Rectal smooth muscle tissue (tissue), 1 donor: ENCODE measurements at regions not wholly inside any gene's neighbourhood (a gene's known extent, or its start where the extent isn't known, plus 50 kb on each side); places are given as distances from the start of the nearest gene placed in this dataset.
"Not testable (repeated sequence)": the region's sequence is repeated elsewhere in the genome, so short reads cannot be mapped to it uniquely, and the experiment has no call there.

Experiments used
- H3K27ac ChIP-seq: one replicate; pipeline ENCODE4 v1.7.0; 2013; ENCODE audit warnings: low read depth, low read length, inconsistent platforms
- H3K27me3 ChIP-seq: one replicate; pipeline ENCODE4 v1.7.0; 2013; ENCODE audit warnings: low read length; ENCODE audit not compliant: control insufficient read depth, insufficient read depth
- H3K36me3 ChIP-seq: one replicate; pipeline ENCODE4 v1.7.0; 2013; ENCODE audit warnings: low read length; ENCODE audit not compliant: control insufficient read depth, insufficient read depth
- H3K4me1 ChIP-seq: one replicate; pipeline ENCODE4 v1.7.0; 2013; ENCODE audit warnings: low read length; ENCODE audit not compliant: control insufficient read depth, insufficient read depth
- H3K4me3 ChIP-seq: one replicate; pipeline ENCODE4 v1.7.0; 2013; ENCODE audit warnings: low read length
- H3K9ac ChIP-seq: one replicate; pipeline ENCODE4 v1.7.0; 2013; ENCODE audit warnings: low read length

GRCh38 chr3:109685084-109686079 lies 348.0 kb upstream of the DPPA4 start:
- Histone ChIP-seq H3K27ac (peak overlapping the region; percentile 86), H3K4me3 (no peak overlapping the region), H3K27me3 (no peaks in the 10 kb centered on the region)

GRCh38 chr3:109687626-109688025 lies 350.3 kb upstream of the DPPA4 start:
- H3K27me3 ChIP-seq, result no peaks in the 10 kb centered on the region
- no peaks in the 10 kb centered on the region for H3K36me3 ChIP-seq
- no peak overlapping the region for H3K9ac ChIP-seq
- H3K4me3 ChIP-seq, result no peak overlapping the region
- H3K4me1 ChIP-seq, result peaks cover 9% of the 10 kb centered on the region
- no peak overlapping the region for H3K27ac ChIP-seq

More at GRCh38 chr3:109685084-109686079, 348.0 kb upstream of the DPPA4 start:
- Histone ChIP-seq H3K9ac (no peak overlapping the region), H3K4me1 (peaks cover 9% of the 10 kb centered on the region), H3K36me3 (no peaks in the 10 kb centered on the region)

- no peaks in the 10 kb centered on the region for H3K27me3 ChIP-seq
- no peak overlapping the region for H3K27ac ChIP-seq
- H3K9ac ChIP-seq, result no peak overlapping the region
- no peaks in the 10 kb centered on the region for H3K36me3 ChIP-seq
- H3K4me1 ChIP-seq, result no peaks in the 10 kb centered on the region
- no peak overlapping the region for H3K4me3 ChIP-seq
These were observed 359.6 kb upstream of the DPPA4 start for GRCh38 chr3:109696932-109697331.

GRCh38 chr3:109702252-109702651 lies 364.9 kb upstream of the DPPA4 start:
- no peak overlapping the region for H3K9ac ChIP-seq
- H3K4me1 ChIP-seq, result no peaks in the 10 kb centered on the region
- no peaks in the 10 kb centered on the region for H3K27me3 ChIP-seq
- H3K36me3 ChIP-seq, result no peaks in the 10 kb centered on the region
- H3K4me3 ChIP-seq, result no peak overlapping the region
- no peak overlapping the region for H3K27ac ChIP-seq

GRCh38 chr3:109702976-109703375 lies 365.6 kb upstream of the DPPA4 start:
- Histone ChIP-seq H3K36me3 (no peaks in the 10 kb centered on the region), H3K27me3 (no peaks in the 10 kb centered on the region), H3K27ac (no peak overlapping the region), H3K4me1 (no peaks in the 10 kb centered on the region), H3K4me3 (no peak overlapping the region), H3K9ac (no peak overlapping the region)

- not testable (repeated sequence) for H3K27me3 ChIP-seq, H3K4me1 ChIP-seq, H3K9ac ChIP-seq, H3K27ac ChIP-seq, H3K36me3 ChIP-seq, H3K4me3 ChIP-seq
These were observed 367.8 kb upstream of the DPPA4 start for GRCh38 chr3:109705133-109705532.

GRCh38 chr3:109707617-109708016 lies 370.3 kb upstream of the DPPA4 start:
- Histone ChIP-seq H3K27ac (no peak overlapping the region), H3K36me3 (no peaks in the 10 kb centered on the region), H3K9ac (no peak overlapping the region), H3K27me3 (no peaks in the 10 kb centered on the region), H3K4me1 (no peaks in the 10 kb centered on the region), H3K4me3 (no peak overlapping the region)

- H3K4me1 ChIP-seq, result no peaks in the 10 kb centered on the region
- no peak overlapping the region for H3K9ac ChIP-seq
- no peak overlapping the region for H3K4me3 ChIP-seq
- H3K36me3 ChIP-seq, result no peaks in the 10 kb centered on the region
- no peaks in the 10 kb centered on the region for H3K27me3 ChIP-seq
- no peak overlapping the region for H3K27ac ChIP-seq
These were observed 375.9 kb upstream of the DPPA4 start for GRCh38 chr3:109713288-109713687.

- Histone ChIP-seq H3K27ac (no peak overlapping the region), H3K4me1 (no peaks in the 10 kb centered on the region), H3K4me3 (no peak overlapping the region), H3K9ac (no peak overlapping the region), H3K36me3 (no peaks in the 10 kb centered on the region), H3K27me3 (no peaks in the 10 kb centered on the region)
These were observed 378.4 kb upstream of the DPPA4 start for GRCh38 chr3:109715707-109716106.

GRCh38 chr3:109718850-109719249 lies 381.5 kb upstream of the DPPA4 start:
- Histone ChIP-seq H3K27ac (no peak overlapping the region), H3K36me3 (no peaks in the 10 kb centered on the region), H3K27me3 (no peaks in the 10 kb centered on the region), H3K9ac (no peak overlapping the region), H3K4me1 (no peaks in the 10 kb centered on the region), H3K4me3 (no peak overlapping the region)

- no peaks in the 10 kb centered on the region for H3K36me3 ChIP-seq
- no peak overlapping the region for H3K4me3 ChIP-seq
- H3K4me1 ChIP-seq, result no peaks in the 10 kb centered on the region
- no peaks in the 10 kb centered on the region for H3K27me3 ChIP-seq
- H3K9ac ChIP-seq, result no peak overlapping the region
- H3K27ac ChIP-seq, result no peak overlapping the region
These were observed 391.6 kb upstream of the DPPA4 start for GRCh38 chr3:109728861-109729494.

GRCh38 chr3:109731639-109732473 lies 394.5 kb upstream of the DPPA4 start:
- H3K36me3 ChIP-seq, result no peaks in the 10 kb centered on the region
- H3K4me3 ChIP-seq, result no peak overlapping the region
- H3K27ac ChIP-seq, result no peak overlapping the region
- no peaks in the 10 kb centered on the region for H3K27me3 ChIP-seq
- no peak overlapping the region for H3K9ac ChIP-seq
- H3K4me1 ChIP-seq, result no peaks in the 10 kb centered on the region
